Activated gamma-delta T cell treated with Interleukin-2 at 50 U/mL for 16 hours (primary cell): ENCODE measurements at regions not wholly inside any gene's neighbourhood (a gene's known extent, or its start where the extent isn't known, plus 50 kb on each side); places are given as distances from the start of the nearest gene placed in this dataset.
"Not testable (repeated sequence)": the region's sequence is repeated elsewhere in the genome, so short reads cannot be mapped to it uniquely, and the experiment has no call there.

ENCODE experiments used
- DNase-seq: peaks from one replicate; pipeline ENCODE4 v3.0.0-alpha.2; 2020

GRCh38 chr11:79503028-79503427, 62.2 kb upstream of the TENM4 start:
- DNase-seq = no peak

DNA sequence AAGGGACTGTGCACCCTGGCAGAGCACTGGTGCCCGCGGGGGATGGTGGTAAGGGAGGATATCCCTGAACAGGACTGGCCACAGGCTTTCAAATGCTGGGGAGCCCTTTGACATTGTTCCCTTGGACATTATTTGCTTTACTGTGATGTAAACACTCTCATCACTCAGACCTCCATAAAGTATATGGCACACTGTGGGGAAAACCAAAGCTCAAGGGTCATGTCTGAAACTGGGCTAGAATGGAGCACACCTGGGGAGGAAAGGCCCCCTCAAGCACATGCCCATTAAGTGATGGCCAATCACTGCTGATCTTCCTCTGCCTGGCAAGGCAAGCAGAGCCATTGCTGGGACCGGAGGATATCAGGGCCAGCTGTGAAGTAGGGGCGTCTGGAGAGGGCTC, 60.9 kb upstream of the TENM4 start:
- DNase-seq = no peak

- not testable (repeated sequence) for DNase-seq
Observed at GRCh38 chr11:79499929-79500328, 59.1 kb upstream of the TENM4 start.

DNA sequence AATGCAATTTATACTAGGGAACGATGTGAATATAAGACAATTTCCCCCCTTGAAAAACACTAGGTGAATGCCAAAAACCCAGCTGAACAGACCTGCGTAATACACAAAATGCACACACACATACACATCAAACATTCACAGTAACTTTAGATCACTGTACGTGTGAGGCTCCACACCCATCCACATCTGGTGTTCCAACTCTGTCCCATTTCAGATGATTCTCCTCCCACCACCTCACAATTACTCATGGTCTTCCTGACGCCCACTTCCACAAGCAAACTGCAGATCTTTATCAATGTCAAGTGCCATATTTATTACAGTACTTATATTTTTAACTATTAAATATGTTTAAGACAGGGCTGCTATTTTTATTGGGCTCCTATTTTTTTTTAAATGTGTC, 57.8 kb upstream of the TENM4 start:
- DNase-seq = no peak

- DNase-seq = no peak
Observed at GRCh38 chr11:79493555-79494171, 52.8 kb upstream of the TENM4 start.

DNA sequence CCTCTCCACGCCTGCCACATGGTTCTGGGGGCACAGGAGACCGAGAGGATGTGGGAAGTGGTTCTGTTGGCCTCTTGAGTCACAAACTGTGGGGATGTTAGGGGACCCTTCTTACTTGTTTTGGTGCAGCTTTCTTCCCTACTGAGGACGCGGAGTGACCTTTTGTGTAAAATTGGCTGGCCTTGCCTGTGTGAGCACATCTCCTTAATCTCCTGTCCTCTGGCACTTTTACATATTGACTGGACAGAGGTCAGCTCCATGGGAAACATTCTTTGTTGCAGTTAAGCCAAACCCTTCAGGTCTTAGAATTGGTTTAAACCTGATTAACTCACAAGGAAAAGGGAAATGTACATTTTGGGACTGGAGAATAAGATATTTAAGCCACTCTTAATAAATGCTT, 51.2 kb upstream of the TENM4 start:
- no peak for DNase-seq
